BJ (cell line): ENCODE measurements at regions not wholly inside any gene's neighbourhood (a gene's known extent, or its start where the extent isn't known, plus 50 kb on each side); places are given as distances from the start of the nearest gene placed in this dataset.

ENCODE experiments used
- CTCF ChIA-PET: fragments of 350-600 bp; formaldehyde crosslinking; extraction: SDS; loops from one replicate; lab custom pipeline; 2021; ENCODE audit warnings: antibody characterized with exemption, inconsistent platforms; lab: Yijun Ruan, JAX
- POLR2A ChIA-PET: fragments of 300-600 bp; sonication (Branson Sonifier 250); formaldehyde crosslinking; extraction: SDS; loops from one replicate; lab custom pipeline; 2021; ENCODE audit warnings: antibody characterized with exemption; lab: Charles Lee
- DNase-seq: peaks from one replicate; pipeline ENCODE4 v3.0.0-alpha.2; 2011; ENCODE audit warnings: low read depth
- H3K27me3 ChIP-seq: 2 replicates; pipeline ENCODE4 v1.6.0; 2011; ENCODE audit warnings: low read length; ENCODE audit not compliant: control insufficient read depth, insufficient read depth
- H3K36me3 ChIP-seq: 2 replicates; pipeline ENCODE4 v1.5.1; 2011; ENCODE audit warnings: low read length; ENCODE audit not compliant: control insufficient read depth, insufficient read depth
- H3K4me3 ChIP-seq: 2 replicates; pipeline ENCODE4 v1.5.1; 2011; ENCODE audit warnings: low read depth, mild to moderate bottlenecking, control low read depth, low read length
- TF ChIP-seq, protein P1 (sequence below): IDR thresholded peaks from 2 replicates; pipeline ENCODE4 v1.5.1; 2011; ENCODE audit warnings: low read depth, mild to moderate bottlenecking, control low read depth, inconsistent platforms, low read length, moderate library complexity; ENCODE audit not compliant: insufficient read depth

DNA sequence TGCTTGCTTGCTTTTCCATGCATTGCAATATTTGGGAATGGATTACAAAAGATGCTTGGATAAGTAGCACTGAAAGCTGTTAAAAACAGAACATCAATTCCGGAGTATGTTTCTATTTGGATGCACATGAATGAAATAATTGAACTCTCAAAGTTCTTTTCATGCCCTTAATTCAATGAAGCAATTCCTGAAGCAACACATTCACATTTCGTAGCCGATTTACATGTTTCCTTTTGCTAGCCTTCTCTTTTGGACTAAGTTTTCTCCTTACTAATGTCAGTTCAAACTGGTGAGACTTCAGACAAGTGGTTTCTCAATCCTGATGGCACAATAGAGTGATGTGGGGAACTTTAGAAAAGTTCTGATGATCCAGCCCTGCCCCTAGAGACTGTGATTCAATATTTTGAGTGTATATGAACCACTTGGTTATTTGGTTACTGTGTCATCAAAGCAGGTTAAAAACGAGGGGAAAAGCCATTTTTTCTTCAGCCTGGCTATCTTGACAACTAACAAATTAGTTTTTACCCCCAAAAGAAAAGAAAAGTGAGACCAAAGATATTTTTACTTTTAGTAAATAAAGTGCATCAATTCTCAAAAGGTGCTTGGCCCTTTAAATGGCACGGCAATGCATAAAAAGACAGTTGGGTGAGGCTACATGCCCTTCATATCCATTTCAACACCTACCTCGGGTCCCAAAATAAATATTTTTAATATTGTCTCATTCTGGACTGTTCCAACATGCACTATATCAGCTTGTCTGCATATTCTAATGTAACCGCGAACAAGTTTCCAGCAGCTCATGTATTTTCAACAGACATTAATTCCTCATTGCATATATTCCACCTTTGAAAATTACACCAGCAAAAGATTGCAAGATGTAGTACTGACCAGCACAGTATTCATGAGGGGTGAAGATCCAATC is 90.1 kb upstream of the RPL34 start:
- POLR2A ChIA-PET: interaction anchor here (0.5 kb wide), 1 partner anchor 14 kb away, joined by 6 read pairs; no protein-coding TSS in a partner anchor
- DNase-seq: no peak

DNA sequence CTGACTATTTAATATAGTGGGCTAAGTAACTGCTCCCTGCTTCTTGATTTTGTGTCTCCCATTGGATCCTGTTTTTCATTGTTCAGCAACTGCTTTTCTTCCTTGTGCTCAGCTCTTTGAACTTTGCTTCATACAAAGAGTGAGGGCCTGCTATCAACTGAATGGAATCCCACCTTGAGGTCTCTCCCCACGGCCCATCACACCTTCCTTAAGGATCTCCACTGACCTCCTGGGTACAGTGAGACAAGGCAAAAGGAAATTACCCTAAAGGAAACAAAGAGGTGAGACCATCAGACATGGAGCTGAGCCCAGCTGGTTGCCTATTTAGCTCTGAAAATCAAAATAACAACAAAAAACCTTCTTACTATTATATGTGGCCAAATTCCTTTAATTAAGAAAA is 91.3 kb upstream of the RPL34 start:
- no peaks in the 10 kb centered on the region for H3K36me3 ChIP-seq
- TF ChIP-seq, protein P1, sequence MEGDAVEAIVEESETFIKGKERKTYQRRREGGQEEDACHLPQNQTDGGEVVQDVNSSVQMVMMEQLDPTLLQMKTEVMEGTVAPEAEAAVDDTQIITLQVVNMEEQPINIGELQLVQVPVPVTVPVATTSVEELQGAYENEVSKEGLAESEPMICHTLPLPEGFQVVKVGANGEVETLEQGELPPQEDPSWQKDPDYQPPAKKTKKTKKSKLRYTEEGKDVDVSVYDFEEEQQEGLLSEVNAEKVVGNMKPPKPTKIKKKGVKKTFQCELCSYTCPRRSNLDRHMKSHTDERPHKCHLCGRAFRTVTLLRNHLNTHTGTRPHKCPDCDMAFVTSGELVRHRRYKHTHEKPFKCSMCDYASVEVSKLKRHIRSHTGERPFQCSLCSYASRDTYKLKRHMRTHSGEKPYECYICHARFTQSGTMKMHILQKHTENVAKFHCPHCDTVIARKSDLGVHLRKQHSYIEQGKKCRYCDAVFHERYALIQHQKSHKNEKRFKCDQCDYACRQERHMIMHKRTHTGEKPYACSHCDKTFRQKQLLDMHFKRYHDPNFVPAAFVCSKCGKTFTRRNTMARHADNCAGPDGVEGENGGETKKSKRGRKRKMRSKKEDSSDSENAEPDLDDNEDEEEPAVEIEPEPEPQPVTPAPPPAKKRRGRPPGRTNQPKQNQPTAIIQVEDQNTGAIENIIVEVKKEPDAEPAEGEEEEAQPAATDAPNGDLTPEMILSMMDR: no peak
- no peak for DNase-seq
- CTCF ChIA-PET: no interaction called here
- no peak overlapping the region for H3K4me3 ChIP-seq
- no peaks in the 10 kb centered on the region for H3K27me3 ChIP-seq
- POLR2A ChIA-PET: no interaction called here

More for the DNA sequence above, 90.1 kb upstream of the RPL34 start:
- H3K27me3 ChIP-seq: no peaks in the 10 kb centered on the region
- H3K4me3 ChIP-seq: no peak overlapping the region
- TF ChIP-seq, protein P1: no peak
- H3K36me3 ChIP-seq: no peaks in the 10 kb centered on the region
- CTCF ChIA-PET: interaction anchor here (0.6 kb wide), 1 partner anchor 8 kb away, joined by 3 read pairs; no protein-coding TSS in a partner anchor

DNA sequence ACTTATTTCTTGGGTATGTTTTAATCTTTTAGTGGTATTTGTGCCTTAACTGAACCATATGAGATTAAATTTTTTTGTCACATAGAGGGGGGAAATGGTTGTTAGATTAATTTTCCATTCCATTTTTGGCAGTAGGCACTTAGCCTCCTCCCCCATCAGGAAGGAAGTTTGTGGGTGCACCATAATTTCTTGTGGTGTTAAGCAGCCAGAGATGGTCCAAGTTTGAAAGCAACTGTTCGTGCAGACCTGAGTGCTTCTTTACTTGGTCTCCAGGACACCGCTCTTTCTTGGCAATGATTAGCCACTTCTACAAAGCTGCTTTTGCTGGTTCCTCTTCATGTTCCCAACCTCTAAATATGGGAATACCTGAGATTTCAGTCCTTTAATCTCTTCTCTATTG is 92.7 kb upstream of the RPL34 start:
- ChIA-PET POLR2A (no interaction called here), CTCF (interaction anchor here (0.7 kb wide), 1 partner anchor 17 kb away, joined by 3 read pairs; no protein-coding TSS in a partner anchor)
- DNase-seq: no peak
- Histone ChIP-seq H3K27me3 (no peaks in the 10 kb centered on the region), H3K4me3 (no peak overlapping the region), H3K36me3 (no peaks in the 10 kb centered on the region)
- TF ChIP-seq, protein P1: no peak

DNA sequence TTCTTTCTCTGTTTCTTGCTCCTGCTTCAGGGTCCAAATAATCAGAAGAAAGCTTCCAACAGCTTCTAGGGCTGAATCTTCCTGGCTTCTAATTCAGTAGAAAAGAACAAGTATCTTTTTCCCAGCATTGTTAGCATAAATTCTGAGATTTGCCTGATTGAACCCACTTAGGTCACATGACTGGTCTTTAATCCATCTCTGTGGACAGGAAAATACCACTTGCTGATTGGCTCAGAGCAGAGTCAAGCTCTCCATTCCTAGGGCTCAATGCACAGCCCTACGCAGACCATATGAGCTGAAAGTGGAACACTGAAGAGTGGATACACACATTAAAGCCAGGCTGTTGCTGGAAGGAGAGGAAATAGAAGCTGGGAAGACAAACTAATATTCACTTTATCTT is 99.6 kb upstream of the RPL34 start:
- no peaks in the 10 kb centered on the region for H3K27me3 ChIP-seq
- ChIA-PET POLR2A (no interaction called here), CTCF (interaction anchor here (1.3 kb wide), 1 partner anchor 51 kb away, joined by 3 read pairs; no protein-coding TSS in a partner anchor)
- TF ChIP-seq, protein P1: no peak
- no peaks in the 10 kb centered on the region for H3K36me3 ChIP-seq
- no peak overlapping the region for H3K4me3 ChIP-seq
- DNase-seq: no peak

DNA sequence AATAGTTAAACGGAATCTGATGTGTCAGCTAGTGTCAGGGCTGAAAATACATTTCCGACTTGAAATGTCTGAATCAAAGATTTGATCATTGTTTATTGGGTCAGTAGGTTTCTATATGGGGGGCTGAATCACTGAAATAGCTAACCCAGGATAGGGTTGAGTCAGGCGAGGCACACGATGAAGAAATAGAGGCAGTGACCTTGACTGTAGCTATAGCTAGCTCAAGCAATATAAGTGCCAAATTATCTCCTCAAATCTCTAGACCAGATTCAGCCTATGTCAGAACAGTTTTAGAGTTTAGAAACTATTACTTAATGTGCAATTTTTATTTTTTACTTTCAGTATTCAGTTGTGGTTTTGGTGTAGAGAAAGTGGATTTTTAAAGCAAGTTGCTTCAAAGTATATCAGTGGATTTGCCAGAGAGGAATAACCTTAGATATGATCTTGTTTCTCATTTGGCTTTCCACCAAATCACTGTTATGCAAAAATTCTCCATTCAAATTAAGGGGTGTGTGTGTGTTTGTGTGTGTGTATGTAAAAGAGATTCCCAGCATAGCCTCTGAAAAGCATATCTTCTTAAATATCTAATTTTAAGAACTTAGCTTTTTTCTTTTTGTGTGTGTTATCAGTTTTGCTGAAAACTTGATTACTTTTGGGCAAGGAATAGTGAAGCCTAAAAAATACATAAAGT is 100.3 kb upstream of the RPL34 start:
- DNase-seq: no peak
- Histone ChIP-seq H3K4me3 (no peak overlapping the region), H3K27me3 (no peaks in the 10 kb centered on the region), H3K36me3 (no peaks in the 10 kb centered on the region)
- POLR2A ChIA-PET: no interaction called here
- TF ChIP-seq, protein P1: no peak
- CTCF ChIA-PET: interaction anchor here (1.3 kb wide), 1 partner anchor 52 kb away, joined by 3 read pairs; no protein-coding TSS in a partner anchor
